ENCODE measurements at regions not wholly inside any gene's neighbourhood (a gene's known extent, or its start where the extent isn't known, plus 50 kb on each side); places are given as distances from the start of the nearest gene placed in this dataset.

GRCh38 chr5:39854771-39855410 is 430.1 kb upstream of the DAB2 start:
- H3K27ac ChIP-seq, result no peak overlapping the region
- no peak for TF ChIP-seq ZFX (IDR thresholded peaks at IDR 0.05)
- TF ChIP-seq, protein P1, sequence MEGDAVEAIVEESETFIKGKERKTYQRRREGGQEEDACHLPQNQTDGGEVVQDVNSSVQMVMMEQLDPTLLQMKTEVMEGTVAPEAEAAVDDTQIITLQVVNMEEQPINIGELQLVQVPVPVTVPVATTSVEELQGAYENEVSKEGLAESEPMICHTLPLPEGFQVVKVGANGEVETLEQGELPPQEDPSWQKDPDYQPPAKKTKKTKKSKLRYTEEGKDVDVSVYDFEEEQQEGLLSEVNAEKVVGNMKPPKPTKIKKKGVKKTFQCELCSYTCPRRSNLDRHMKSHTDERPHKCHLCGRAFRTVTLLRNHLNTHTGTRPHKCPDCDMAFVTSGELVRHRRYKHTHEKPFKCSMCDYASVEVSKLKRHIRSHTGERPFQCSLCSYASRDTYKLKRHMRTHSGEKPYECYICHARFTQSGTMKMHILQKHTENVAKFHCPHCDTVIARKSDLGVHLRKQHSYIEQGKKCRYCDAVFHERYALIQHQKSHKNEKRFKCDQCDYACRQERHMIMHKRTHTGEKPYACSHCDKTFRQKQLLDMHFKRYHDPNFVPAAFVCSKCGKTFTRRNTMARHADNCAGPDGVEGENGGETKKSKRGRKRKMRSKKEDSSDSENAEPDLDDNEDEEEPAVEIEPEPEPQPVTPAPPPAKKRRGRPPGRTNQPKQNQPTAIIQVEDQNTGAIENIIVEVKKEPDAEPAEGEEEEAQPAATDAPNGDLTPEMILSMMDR (conservative IDR thresholded peaks at IDR 0.05), result no peak

GRCh38 chr5:39850291-39850690 is 425.5 kb upstream of the DAB2 start:
- TF ChIP-seq ZFX (IDR thresholded peaks at IDR 0.05), result no peak
- TF ChIP-seq, protein P1 (conservative IDR thresholded peaks at IDR 0.05), result no peak
- H3K27ac ChIP-seq, result no peak overlapping the region

DNA sequence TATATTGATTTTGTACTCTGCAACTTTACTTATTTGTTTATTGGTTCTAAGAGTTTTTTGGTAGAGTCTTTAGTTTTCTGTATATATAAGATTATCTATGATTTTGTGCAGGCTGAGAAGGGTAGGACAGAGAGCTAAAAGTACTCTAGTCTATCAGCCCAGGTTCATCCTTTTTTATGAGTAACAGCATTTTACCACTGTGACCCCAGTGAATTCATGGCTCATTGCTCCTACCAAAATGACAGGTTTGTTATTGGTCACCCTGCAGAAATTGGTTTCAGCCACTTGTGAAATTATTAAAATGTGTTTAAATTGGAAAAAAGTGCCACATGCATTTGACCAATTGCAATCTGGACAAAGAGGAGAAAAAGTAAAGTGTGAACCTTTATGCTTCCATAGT is 421.4 kb upstream of the DAB2 start:
- no peak overlapping the region for H3K27ac ChIP-seq
- TF ChIP-seq, protein P1 (conservative IDR thresholded peaks at IDR 0.05), result no peak
- no peak for TF ChIP-seq ZFX (IDR thresholded peaks at IDR 0.05)

GRCh38 chr5:39843767-39844166 is 419.0 kb upstream of the DAB2 start:
- no peak overlapping the region for H3K27ac ChIP-seq
- TF ChIP-seq, protein P1 (conservative IDR thresholded peaks at IDR 0.05), result no peak
- no peak for TF ChIP-seq ZFX (IDR thresholded peaks at IDR 0.05)

DNA sequence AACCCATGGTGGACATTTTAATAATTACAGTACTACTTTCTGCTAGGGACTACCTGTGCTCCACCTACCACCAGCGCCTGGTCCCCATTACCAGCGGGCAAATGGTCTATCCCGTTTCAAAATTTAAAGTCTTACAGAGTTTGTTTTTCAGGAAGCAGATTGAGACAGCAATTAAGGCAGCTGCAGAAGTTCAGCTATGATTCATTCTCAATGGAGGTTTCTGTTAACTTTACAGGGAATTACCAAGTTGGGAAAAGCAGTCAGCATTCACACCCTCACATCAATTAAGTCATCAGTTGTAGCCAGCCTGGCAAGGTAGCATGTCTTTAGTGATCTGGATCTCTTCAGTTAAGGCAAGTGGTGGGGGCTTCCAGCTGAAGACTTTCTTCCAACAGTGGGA is 410.6 kb upstream of the DAB2 start:
- TF ChIP-seq, protein P1 (conservative IDR thresholded peaks at IDR 0.05), result no peak
- TF ChIP-seq ZFX (IDR thresholded peaks at IDR 0.05), result no peak
- H3K27ac ChIP-seq, result no peak overlapping the region

DNA sequence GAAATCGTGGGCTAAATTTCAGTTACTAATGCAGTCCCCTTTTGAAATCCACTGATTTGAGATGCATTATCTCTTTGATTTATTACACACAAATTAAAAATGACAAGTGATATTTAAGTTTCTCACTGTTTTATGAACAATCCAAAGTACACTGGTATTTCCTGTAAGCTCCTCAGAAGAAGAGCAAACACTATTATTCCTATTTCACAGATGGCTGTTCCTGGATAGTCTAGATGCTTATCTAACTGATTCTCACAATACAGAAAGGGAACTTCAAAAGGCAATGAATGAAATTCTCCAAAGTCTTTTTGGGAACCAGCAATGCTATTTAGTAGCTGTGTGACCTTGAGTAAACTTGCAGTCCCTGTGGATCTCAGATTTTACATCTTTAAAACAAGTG is 404.7 kb upstream of the DAB2 start:
- H3K27ac ChIP-seq, result no peak overlapping the region
- TF ChIP-seq ZFX (IDR thresholded peaks at IDR 0.05), result no peak
- TF ChIP-seq, protein P1 (conservative IDR thresholded peaks at IDR 0.05), result no peak

- no peak overlapping the region for H3K27ac ChIP-seq
- TF ChIP-seq ZFX (IDR thresholded peaks at IDR 0.05), result no peak
- TF ChIP-seq, protein P1 (conservative IDR thresholded peaks at IDR 0.05), result no peak
Measured at GRCh38 chr5:39826051-39826450, 401.3 kb upstream of the DAB2 start.
